Mucosa of descending colon (tissue), 3 donors: ENCODE measurements at regions not wholly inside any gene's neighbourhood (a gene's known extent, or its start where the extent isn't known, plus 50 kb on each side); places are given as distances from the start of the nearest gene placed in this dataset.
A peak's percentile ranks its signal among the peaks of the same experiment; 100 is the strongest.

Experiments
- ATAC-seq: fragments of 200-7000 bp; cut with Tn5 transposase; one replicate; pipeline ENCODE4 v1.9.1; 2020; ENCODE audit warnings: mild to moderate bottlenecking, moderate library complexity
- DNase-seq, 3 donors: peaks; one replicate each; pipeline ENCODE4 v3.0.0-alpha.2; 2020
- H3K36me3 ChIP-seq: fragments of 200-600 bp; one replicate; pipeline ENCODE4 v1.8.0; 2021; ENCODE audit warnings: low read depth, mild to moderate bottlenecking
- H3K4me1 ChIP-seq: fragments of 200-600 bp; one replicate; pipeline ENCODE4 v1.8.0; 2021; ENCODE audit warnings: low read depth, mild to moderate bottlenecking
- H3K4me3 ChIP-seq: fragments of 200-600 bp; one replicate; pipeline ENCODE4 v1.8.0; 2021; ENCODE audit warnings: mild to moderate bottlenecking
- H3K9me3 ChIP-seq: fragments of 200-600 bp; one replicate; pipeline ENCODE4 v1.8.0; 2021; ENCODE audit warnings: mild to moderate bottlenecking
- CTCF ChIP-seq: fragments of 200-600 bp; IDR thresholded peaks from one replicate; pipeline ENCODE4 v1.8.0; 2022; ENCODE audit warnings: antibody characterized with exemption, mild to moderate bottlenecking
- intact Hi-C, 2 donors: fragments of 100-400 bp; cut with DNase I in 1 of 2; cut with micrococcal nuclease in 1 of 2; formaldehyde crosslinking; loops; one replicate each; pipeline versions ENCODE4 v1.11.0 to v1.11.1; 2022; cut with DNase I, micrococcal nuclease
- donor health status: DM: no; HTN: no; CAD: no; lungs with moderate emphysema.
- donor health status: DM: no; HTN: no; CAD: no.
- donor health status: DM: no; HTN: yes; CAD: no.

GRCh38 chr15:57780471-57780870 is 74.0 kb downstream of the POLR2M start:
- ATAC-seq (no peak), DNase-seq (no peak)
- intact Hi-C loops: no loop called here
- TF ChIP-seq CTCF: no peak
- Histone ChIP-seq H3K36me3 (no peaks in the 10 kb centered on the region), H3K4me3 (no peak overlapping the region), H3K4me1 (no peaks in the 10 kb centered on the region), H3K9me3 (no peaks in the 10 kb centered on the region)

DNA sequence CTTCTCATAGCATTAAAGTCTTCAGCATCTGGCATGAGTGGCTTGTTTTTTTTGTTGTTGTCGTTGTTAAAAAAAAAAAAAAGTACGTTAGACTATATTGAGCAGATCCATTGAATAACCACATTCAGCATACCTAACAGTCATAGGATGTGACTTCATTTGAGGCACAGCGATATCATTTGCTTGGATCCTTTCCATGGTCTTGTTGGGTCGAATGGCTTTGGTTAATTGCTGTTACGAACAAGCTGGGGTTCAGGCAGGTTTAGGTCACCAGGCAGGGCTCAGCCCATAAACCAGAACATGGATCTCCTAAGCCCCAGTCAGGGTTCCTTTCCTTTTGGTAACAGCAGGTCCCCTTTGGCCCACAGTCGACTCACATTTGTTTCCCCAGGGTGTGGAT is 76.2 kb downstream of the POLR2M start:
- ATAC-seq: no peak
- intact Hi-C loops: no loop called here
- DNase-seq: no peak

GRCh38 chr15:57784081-57784511 is 77.6 kb downstream of the POLR2M start:
- Histone ChIP-seq H3K36me3 (no peaks in the 10 kb centered on the region), H3K9me3 (no peaks in the 10 kb centered on the region), H3K4me1 (no peaks in the 10 kb centered on the region), H3K4me3 (no peak overlapping the region)
- DNase-seq (peak in 1 of 3 donors; percentile 12), ATAC-seq (peak; percentile 25)
- intact Hi-C loops: no loop called here
- no peak for TF ChIP-seq CTCF

More for the DNA sequence above, 76.2 kb downstream of the POLR2M start:
- H3K4me3 ChIP-seq: no peak overlapping the region
- H3K9me3 ChIP-seq: no peaks in the 10 kb centered on the region
- no peaks in the 10 kb centered on the region for H3K4me1 ChIP-seq
- no peaks in the 10 kb centered on the region for H3K36me3 ChIP-seq
- no peak for TF ChIP-seq CTCF

DNA sequence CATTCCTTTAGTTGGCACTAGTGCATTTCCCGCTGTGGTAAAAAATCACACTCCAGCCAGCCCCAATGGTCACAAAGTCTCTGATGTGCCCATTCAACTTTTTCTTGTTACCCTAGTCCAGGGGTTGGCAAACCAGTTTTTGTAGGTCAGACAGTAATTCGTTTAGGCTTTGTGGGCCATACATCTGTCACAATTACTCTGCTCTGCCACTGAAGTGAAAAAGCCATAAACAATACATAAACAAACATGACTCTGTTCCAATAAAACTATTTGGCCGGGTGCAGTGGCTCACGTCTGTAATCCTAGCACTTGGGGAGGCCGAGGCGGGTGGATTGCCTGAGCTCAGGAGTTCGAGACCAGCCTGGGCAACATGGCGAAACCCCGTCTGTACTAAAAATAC is 78.5 kb downstream of the POLR2M start:
- ATAC-seq: peak; percentile 55
- intact Hi-C loops: no loop called here

GRCh38 chr15:57785959-57786358 is 79.4 kb downstream of the POLR2M start:
- Histone ChIP-seq H3K9me3 (no peaks in the 10 kb centered on the region), H3K4me1 (no peaks in the 10 kb centered on the region), H3K4me3 (no peak overlapping the region), H3K36me3 (no peaks in the 10 kb centered on the region)
- DNase-seq: no peak
- intact Hi-C loops: no loop called here
- no peak for TF ChIP-seq CTCF
- no peak for ATAC-seq

More for the DNA sequence above, 78.5 kb downstream of the POLR2M start:
- no peaks in the 10 kb centered on the region for H3K9me3 ChIP-seq
- DNase-seq: no peak
- H3K36me3 ChIP-seq: no peaks in the 10 kb centered on the region
- TF ChIP-seq CTCF: no peak
- H3K4me1 ChIP-seq: no peaks in the 10 kb centered on the region
- no peak overlapping the region for H3K4me3 ChIP-seq

GRCh38 chr15:57789225-57789624 is 82.7 kb downstream of the POLR2M start:
- intact Hi-C loops: no loop called here
- Histone ChIP-seq H3K4me3 (no peak overlapping the region), H3K4me1 (peaks cover 9% of the 10 kb centered on the region), H3K9me3 (no peaks in the 10 kb centered on the region), H3K36me3 (no peaks in the 10 kb centered on the region)
- ATAC-seq (no peak), DNase-seq (no peak)
- no peak for TF ChIP-seq CTCF
